ENCODE measurements at regions not wholly inside any gene's neighbourhood (a gene's known extent, or its start where the extent isn't known, plus 50 kb on each side); places are given as distances from the start of the nearest gene placed in this dataset.

GRCh38 chr6:142633317-142633716, 311.7 kb downstream of the HIVEP2 start:
- TF ChIP-seq CTCF (IDR thresholded peaks at IDR 0.05) = no peak
- no peaks in the 10 kb centered on the region for H3K9me3 ChIP-seq
- no peaks in the 10 kb centered on the region for H3K36me3 ChIP-seq
- ATAC-seq = no peak
- H3K4me3 ChIP-seq = no peak overlapping the region
- no peak for DNase-seq
- H3K27ac ChIP-seq = no peak overlapping the region
- intact Hi-C loops (cut with DNase I) = no loop called here
- no peaks in the 10 kb centered on the region for H3K4me1 ChIP-seq
- peaks cover 0 to 5% (median 0%) of the 10 kb centered on the region in 7 donors for H3K27me3 ChIP-seq

- H3K4me3 ChIP-seq = no peak overlapping the region
- intact Hi-C loops (cut with DNase I) = no loop called here
- TF ChIP-seq CTCF (IDR thresholded peaks at IDR 0.05) = no peak
Measured at GRCh38 chr6:142635130-142635529, 309.8 kb downstream of the HIVEP2 start.

GRCh38 chr6:142637624-142638351, 307.2 kb downstream of the HIVEP2 start:
- Histone ChIP-seq H3K4me3 (no peak overlapping the region), H3K27ac (no peak overlapping the region), H3K27me3 (peaks cover 0 to 5% (median 0%) of the 10 kb centered on the region in 7 donors), H3K9me3 (peaks cover 0 to 5% (median 0%) of the 10 kb centered on the region in 11 donors), H3K4me1 (no peaks in the 10 kb centered on the region), H3K36me3 (no peaks in the 10 kb centered on the region)
- no peak for TF ChIP-seq CTCF (IDR thresholded peaks at IDR 0.05)
- 77 to 81% methylated on average over 10 of the region's 10 CpGs for WGBS, 2 donors
- DNase-seq (no peak), ATAC-seq (no peak)
- intact Hi-C loops (cut with DNase I) = no loop called here

More at GRCh38 chr6:142635130-142635529, 309.8 kb downstream of the HIVEP2 start:
- no peak for DNase-seq
- Histone ChIP-seq H3K4me1 (no peaks in the 10 kb centered on the region), H3K36me3 (no peaks in the 10 kb centered on the region), H3K27ac (no peak overlapping the region), H3K27me3 (peaks cover 0 to 5% (median 0%) of the 10 kb centered on the region in 7 donors), H3K9me3 (no peaks in the 10 kb centered on the region)
- WGBS, 2 donors = 85 to 97% methylated on average over 1 of the region's 1 CpG
- ATAC-seq = no peak

GRCh38 chr6:142642651-142643050, 302.3 kb downstream of the HIVEP2 start:
- Histone ChIP-seq H3K27me3 (peaks cover 0 to 20% (median under 1%) of the 10 kb centered on the region in 7 donors), H3K4me1 (no peaks in the 10 kb centered on the region), H3K36me3 (no peaks in the 10 kb centered on the region), H3K27ac (no peak overlapping the region), H3K4me3 (no peak overlapping the region), H3K9me3 (peaks cover 0 to 6% (median 0%) of the 10 kb centered on the region in 11 donors)
- intact Hi-C loops (cut with DNase I) = loop anchor here in 1 of 10 donors (5.0 kb wide), 1 partner anchor 1565 kb away; no protein-coding TSS in a partner anchor
- 89 to 96% methylated on average over 1 of the region's 1 CpG for WGBS, 2 donors
- no peak for TF ChIP-seq CTCF (IDR thresholded peaks at IDR 0.05)
- no peak for ATAC-seq
- DNase-seq = no peak
